ENCODE measurements at regions not wholly inside any gene's neighbourhood (a gene's known extent, or its start where the extent isn't known, plus 50 kb on each side); places are given as distances from the start of the nearest gene placed in this dataset.

GRCh38 chr11:71383461-71383860 is 64.7 kb downstream of the DHCR7 start:
- no peak for TF ChIP-seq CTCF (IDR thresholded peaks at IDR 0.05; ENCODE audit: extremely low read depth, missing control alignments)
- DNase-seq (ENCODE audit: low spot score) = peak; percentile 50

- TF ChIP-seq CTCF (IDR thresholded peaks at IDR 0.05; ENCODE audit: extremely low read depth, missing control alignments) = no peak
- DNase-seq (ENCODE audit: low spot score) = no peak
Observed at GRCh38 chr11:71381781-71382505, 66.2 kb downstream of the DHCR7 start.

GRCh38 chr11:71379701-71380100 is 68.5 kb downstream of the DHCR7 start:
- no peak for TF ChIP-seq CTCF (IDR thresholded peaks at IDR 0.05; ENCODE audit: extremely low read depth, missing control alignments)
- no peak for DNase-seq (ENCODE audit: low spot score)

- DNase-seq (ENCODE audit: low spot score) = peak; percentile 36
- TF ChIP-seq CTCF (IDR thresholded peaks at IDR 0.05; ENCODE audit: extremely low read depth, missing control alignments) = no peak
Observed at GRCh38 chr11:71373791-71374454, 74.3 kb downstream of the DHCR7 start.

GRCh38 chr11:71372693-71373657 is 75.2 kb downstream of the DHCR7 start:
- DNase-seq (ENCODE audit: low spot score) = no peak
- TF ChIP-seq CTCF (IDR thresholded peaks at IDR 0.05; ENCODE audit: extremely low read depth, missing control alignments) = no peak

- TF ChIP-seq CTCF (IDR thresholded peaks at IDR 0.05; ENCODE audit: extremely low read depth, missing control alignments) = no peak
- no peak for DNase-seq (ENCODE audit: low spot score)
Observed at GRCh38 chr11:71371674-71372069, 76.5 kb downstream of the DHCR7 start.

Measured in GM20000 (cell line).